ENCODE measurements at regions not wholly inside any gene's neighbourhood (a gene's known extent, or its start where the extent isn't known, plus 50 kb on each side); places are given as distances from the start of the nearest gene placed in this dataset.

- Histone ChIP-seq H3K4me1 (ENCODE audit: insufficient read depth) (peaks cover 13% of the 10 kb centered on the region), H3K27ac (no peak overlapping the region), H3K9me3 (ENCODE audit: low read depth) (no peaks in the 10 kb centered on the region), H3K9me2 (replicated peaks; ENCODE audit: insufficient read depth) (no peaks in the 10 kb centered on the region), H4K20me1 (ENCODE audit: insufficient read depth, poor library complexity, severe bottlenecking) (no peaks in the 10 kb centered on the region), H2AFZ (no peak overlapping the region), H3K4me3 (no peak overlapping the region), H3K4me2 (no peak overlapping the region), H3K36me3 (replicated peaks; ENCODE audit: insufficient read depth, low read depth) (no peaks in the 10 kb centered on the region), H3K79me2 (no peaks in the 10 kb centered on the region), H3K27me3 (peaks cover 21% of the 10 kb centered on the region)
- DNase-seq (ENCODE audit: low spot score), result no peak
- TF ChIP-seq CTCF (IDR thresholded peaks at IDR 0.05; ENCODE audit: poor library complexity) (no peak), EZH2phosphoT487 (IDR thresholded peaks at IDR 0.05; ENCODE audit: low read depth, severe bottlenecking, unreplicated experiment) (no peak), EZH2 (IDR thresholded peaks at IDR 0.05; ENCODE audit: borderline replicate concordance) (no peak)
- WGBS (ENCODE audit: low lambda C conversion rate, missing lambda C conversion rate), result 96% methylated on average over 2 of the region's 2 CpGs
These were observed 62.1 kb downstream of the HHEX start for GRCh38 chr10:92751827-92752226.

- H3K4me1 ChIP-seq (ENCODE audit: insufficient read depth), result peaks cover 14% of the 10 kb centered on the region
- peaks cover 21% of the 10 kb centered on the region for H3K27me3 ChIP-seq
- H3K79me2 ChIP-seq, result no peaks in the 10 kb centered on the region
- H2AFZ ChIP-seq, result no peak overlapping the region
- H3K9me2 ChIP-seq (replicated peaks; ENCODE audit: insufficient read depth), result no peaks in the 10 kb centered on the region
- H3K4me3 ChIP-seq, result no peak overlapping the region
- DNase-seq (ENCODE audit: low spot score), result no peak
- no peak overlapping the region for H3K27ac ChIP-seq
- H4K20me1 ChIP-seq (ENCODE audit: insufficient read depth, poor library complexity, severe bottlenecking), result no peaks in the 10 kb centered on the region
- no peaks in the 10 kb centered on the region for H3K9me3 ChIP-seq (ENCODE audit: low read depth)
- H3K4me2 ChIP-seq, result no peak overlapping the region
- no peaks in the 10 kb centered on the region for H3K36me3 ChIP-seq (replicated peaks; ENCODE audit: insufficient read depth, low read depth)
- TF ChIP-seq EZH2 (IDR thresholded peaks at IDR 0.05; ENCODE audit: borderline replicate concordance) (no peak), EZH2phosphoT487 (IDR thresholded peaks at IDR 0.05; ENCODE audit: low read depth, severe bottlenecking, unreplicated experiment) (no peak), CTCF (IDR thresholded peaks at IDR 0.05; ENCODE audit: poor library complexity) (no peak)
These were observed 64.1 kb downstream of the HHEX start for GRCh38 chr10:92753865-92754264.

- Histone ChIP-seq H3K27ac (no peak overlapping the region), H3K36me3 (replicated peaks; ENCODE audit: insufficient read depth, low read depth) (no peaks in the 10 kb centered on the region), H2AFZ (no peak overlapping the region), H3K4me2 (no peak overlapping the region), H3K4me3 (no peak overlapping the region), H4K20me1 (ENCODE audit: insufficient read depth, poor library complexity, severe bottlenecking) (no peaks in the 10 kb centered on the region), H3K9me2 (replicated peaks; ENCODE audit: insufficient read depth) (no peaks in the 10 kb centered on the region), H3K4me1 (ENCODE audit: insufficient read depth) (peaks cover 14% of the 10 kb centered on the region), H3K9me3 (ENCODE audit: low read depth) (no peaks in the 10 kb centered on the region), H3K79me2 (no peaks in the 10 kb centered on the region), H3K27me3 (peaks cover 9% of the 10 kb centered on the region)
- TF ChIP-seq EZH2phosphoT487 (IDR thresholded peaks at IDR 0.05; ENCODE audit: low read depth, severe bottlenecking, unreplicated experiment) (no peak), EZH2 (IDR thresholded peaks at IDR 0.05; ENCODE audit: borderline replicate concordance) (no peak), CTCF (IDR thresholded peaks at IDR 0.05; ENCODE audit: poor library complexity) (no peak)
- WGBS (ENCODE audit: low lambda C conversion rate, missing lambda C conversion rate), result 77% methylated on average over 2 of the region's 2 CpGs
- DNase-seq (ENCODE audit: low spot score), result no peak
These were observed 66.0 kb downstream of the HHEX start for GRCh38 chr10:92755725-92756124.
